Fibroblast of mammary gland (primary cell): ENCODE measurements at regions not wholly inside any gene's neighbourhood (a gene's known extent, or its start where the extent isn't known, plus 50 kb on each side); places are given as distances from the start of the nearest gene placed in this dataset.
"Not testable (repeated sequence)": the region's sequence is repeated elsewhere in the genome, so short reads cannot be mapped to it uniquely, and the experiment has no call there.

Experiments used
- DNase-seq: peaks from one replicate; pipeline ENCODE4 v3.0.0-alpha.2; 2010; ENCODE audit warnings: low read depth
- H3K4me3 ChIP-seq: 2 replicates; pipeline ENCODE4 v1.5.1; 2011; ENCODE audit warnings: low read depth, mild to moderate bottlenecking, low read length, moderate library complexity; ENCODE audit not compliant: control insufficient read depth
- CTCF ChIP-seq: conservative IDR thresholded peaks from 2 replicates; pipeline ENCODE4 v1.5.1; 2011; ENCODE audit warnings: low read depth, low read length, inconsistent platforms; ENCODE audit not compliant: control insufficient read depth, insufficient read depth

GRCh38 chr7:125927556-125927955 is 997.9 kb upstream of the POT1 start:
- TF ChIP-seq CTCF = no peak
- no peak overlapping the region for H3K4me3 ChIP-seq
- DNase-seq = no peak

DNA sequence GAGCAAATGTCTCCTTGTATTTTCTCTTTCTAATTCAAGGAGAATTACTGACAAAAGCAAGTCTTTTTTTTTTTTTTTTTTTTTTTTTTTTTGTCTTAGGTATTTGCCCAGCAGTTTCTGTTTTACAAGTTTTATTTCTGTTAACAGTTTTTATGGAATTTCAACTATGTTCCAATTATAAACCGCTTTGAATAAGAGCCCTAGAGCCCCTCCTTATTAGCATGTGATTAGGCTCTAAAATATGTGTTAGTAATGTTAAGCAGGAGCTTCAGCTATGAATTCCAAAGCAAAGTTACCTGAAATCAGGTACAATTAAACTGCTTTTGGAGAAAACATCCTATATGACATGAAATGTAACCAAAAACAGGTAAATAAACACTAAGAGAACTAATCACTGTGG is 997.0 kb upstream of the POT1 start:
- TF ChIP-seq CTCF = no peak
- no peak for DNase-seq
- H3K4me3 ChIP-seq = no peak overlapping the region

DNA sequence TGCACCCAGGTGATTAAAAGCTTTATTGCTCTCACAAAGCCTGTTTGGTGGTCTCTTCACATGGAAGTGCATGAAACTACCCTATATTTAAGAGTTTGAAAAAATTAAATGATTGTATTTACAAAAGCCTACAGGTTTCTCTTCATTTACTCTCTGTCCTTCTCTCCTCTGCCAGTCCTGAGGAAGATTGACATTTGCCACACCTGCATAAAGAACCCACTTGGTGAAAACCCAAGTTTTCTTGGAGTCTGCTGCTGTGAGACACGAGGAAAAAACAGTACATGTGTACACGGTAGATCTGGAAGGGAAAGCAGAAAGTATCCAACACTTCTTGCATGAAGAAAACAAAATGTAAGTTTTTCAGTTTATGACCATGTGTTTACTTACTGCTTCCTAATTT is 994.4 kb upstream of the POT1 start:
- no peak for TF ChIP-seq CTCF
- no peak overlapping the region for H3K4me3 ChIP-seq
- no peak for DNase-seq

- DNase-seq = not testable (repeated sequence)
Observed at GRCh38 chr7:125915381-125915948, 985.8 kb upstream of the POT1 start.

GRCh38 chr7:125908711-125909110 is 979.1 kb upstream of the POT1 start:
- TF ChIP-seq CTCF = no peak

More at GRCh38 chr7:125915381-125915948, 985.8 kb upstream of the POT1 start:
- H3K4me3 ChIP-seq = not testable (repeated sequence)

GRCh38 chr7:125899577-125899976 is 970.0 kb upstream of the POT1 start:
- H3K4me3 ChIP-seq = no peak overlapping the region
- no peak for TF ChIP-seq CTCF
- no peak for DNase-seq

More at GRCh38 chr7:125908711-125909110, 979.1 kb upstream of the POT1 start:
- no peak overlapping the region for H3K4me3 ChIP-seq
- DNase-seq = no peak

DNA sequence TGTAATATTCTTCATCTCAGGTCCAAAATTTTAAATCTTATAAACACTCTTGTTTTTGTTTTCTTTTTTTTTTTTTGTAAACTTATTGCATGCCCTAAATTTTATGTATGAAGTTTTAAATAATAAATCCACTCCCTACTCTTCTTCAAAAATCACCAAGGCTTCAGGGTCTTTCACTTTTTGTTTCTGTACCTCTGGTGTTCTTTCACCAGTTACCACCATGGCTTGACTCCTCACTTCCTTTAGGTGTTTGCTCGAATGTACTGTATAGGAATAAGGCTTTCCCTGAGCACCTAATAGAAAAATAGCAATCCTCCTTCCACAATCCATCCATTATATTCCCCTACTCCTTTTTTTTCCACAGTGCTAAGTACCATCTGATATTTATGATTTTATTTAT is 962.8 kb upstream of the POT1 start:
- no peak for DNase-seq
- no peak for TF ChIP-seq CTCF
- H3K4me3 ChIP-seq = no peak overlapping the region

DNA sequence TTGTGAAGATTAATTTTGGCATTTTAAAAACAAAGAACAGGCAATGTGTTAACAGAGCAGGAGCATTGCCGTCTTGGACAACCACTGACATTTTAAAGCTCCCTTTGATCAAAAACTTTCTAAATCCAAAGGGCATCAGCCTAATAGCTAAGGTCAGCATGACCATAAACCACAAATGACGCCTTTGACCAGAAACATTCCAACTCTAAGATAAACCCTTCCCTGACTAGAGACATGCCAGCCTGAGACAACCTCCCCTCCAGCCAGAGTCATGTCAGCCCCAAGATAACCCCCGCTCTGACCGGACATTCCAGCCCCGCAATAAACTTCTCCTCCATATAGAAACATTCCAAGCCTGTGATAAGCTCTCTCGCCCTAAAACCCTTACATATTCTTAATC is 949.4 kb upstream of the POT1 start:
- no peak for DNase-seq
- TF ChIP-seq CTCF = no peak
- H3K4me3 ChIP-seq = no peak overlapping the region
